HL-60 (cell line): ENCODE measurements at regions not wholly inside any gene's neighbourhood (a gene's known extent, or its start where the extent isn't known, plus 50 kb on each side); places are given as distances from the start of the nearest gene placed in this dataset.

Source experiments
- DNase-seq, 2 experiments: peaks; one replicate each; pipeline ENCODE4 v3.0.0-alpha.2; 2010 to 2020; ENCODE audit warnings: low read depth in 1 of 2, low spot score in 1 of 2
- H3K27ac ChIP-seq: fragments of 250-450 bp; sonication (Bioruptor Pico); replicated peaks from 2 replicates; pipeline ENCODE4 v1.5.1; 2020; ENCODE audit warnings: mild to moderate bottlenecking, moderate library complexity
- H3K27me3 ChIP-seq: fragments of 250-450 bp; sonication (Bioruptor Pico); 2 replicates; pipeline ENCODE4 v1.5.1; 2021; ENCODE audit warnings: mild to moderate bottlenecking, moderate library complexity; ENCODE audit not compliant: insufficient read depth, poor library complexity, severe bottlenecking
- H3K4me3 ChIP-seq: replicated peaks from 2 replicates; pipeline ENCODE4 v1.5.1; 2011; ENCODE audit warnings: mild to moderate bottlenecking, control low read depth, low read length; ENCODE audit not compliant: insufficient read depth
- GABPA ChIP-seq: IDR thresholded peaks from 2 replicates; pipeline ENCODE4 v1.6.1; 2012; ENCODE audit warnings: low read depth
- POLR2AphosphoS5 ChIP-seq: IDR thresholded peaks from 2 replicates; pipeline ENCODE4 v1.6.1; 2012; ENCODE audit warnings: low read depth
- SPI1 ChIP-seq: IDR thresholded peaks from 2 replicates; pipeline ENCODE4 v1.6.1; 2012; ENCODE audit warnings: low read depth, mild to moderate bottlenecking, borderline replicate concordance
- TF ChIP-seq, protein P1 (sequence below): IDR thresholded peaks from 2 replicates; pipeline ENCODE4 v1.6.1; 2012; ENCODE audit warnings: low read depth; ENCODE audit not compliant: insufficient replicate concordance
- TF ChIP-seq, protein P2 (sequence below): IDR thresholded peaks from one replicate; pipeline ENCODE4 v1.5.1; 2011; ENCODE audit warnings: low read length, control low read depth, inconsistent platforms; ENCODE audit not compliant: insufficient read depth

DNA sequence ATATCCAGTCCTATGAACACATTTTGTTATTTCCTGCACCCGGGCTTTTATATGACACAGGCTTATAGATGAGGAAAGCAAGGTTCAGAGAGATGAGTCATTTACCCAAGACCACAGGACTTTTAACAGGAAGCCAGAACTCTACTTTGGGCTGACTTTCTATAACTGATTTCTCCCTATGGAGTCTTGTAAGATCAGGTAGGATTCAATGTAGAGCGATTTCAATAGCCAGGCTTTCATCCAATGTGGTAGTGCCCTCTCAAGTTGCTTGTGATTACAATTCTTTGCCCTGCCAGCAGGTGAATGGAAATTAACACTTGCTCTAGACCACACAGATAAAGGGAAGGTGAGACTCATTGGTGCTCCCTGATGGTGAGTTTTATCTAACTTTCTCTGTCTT, 378.3 kb downstream of the INSC start:
- TF ChIP-seq, protein P1, sequence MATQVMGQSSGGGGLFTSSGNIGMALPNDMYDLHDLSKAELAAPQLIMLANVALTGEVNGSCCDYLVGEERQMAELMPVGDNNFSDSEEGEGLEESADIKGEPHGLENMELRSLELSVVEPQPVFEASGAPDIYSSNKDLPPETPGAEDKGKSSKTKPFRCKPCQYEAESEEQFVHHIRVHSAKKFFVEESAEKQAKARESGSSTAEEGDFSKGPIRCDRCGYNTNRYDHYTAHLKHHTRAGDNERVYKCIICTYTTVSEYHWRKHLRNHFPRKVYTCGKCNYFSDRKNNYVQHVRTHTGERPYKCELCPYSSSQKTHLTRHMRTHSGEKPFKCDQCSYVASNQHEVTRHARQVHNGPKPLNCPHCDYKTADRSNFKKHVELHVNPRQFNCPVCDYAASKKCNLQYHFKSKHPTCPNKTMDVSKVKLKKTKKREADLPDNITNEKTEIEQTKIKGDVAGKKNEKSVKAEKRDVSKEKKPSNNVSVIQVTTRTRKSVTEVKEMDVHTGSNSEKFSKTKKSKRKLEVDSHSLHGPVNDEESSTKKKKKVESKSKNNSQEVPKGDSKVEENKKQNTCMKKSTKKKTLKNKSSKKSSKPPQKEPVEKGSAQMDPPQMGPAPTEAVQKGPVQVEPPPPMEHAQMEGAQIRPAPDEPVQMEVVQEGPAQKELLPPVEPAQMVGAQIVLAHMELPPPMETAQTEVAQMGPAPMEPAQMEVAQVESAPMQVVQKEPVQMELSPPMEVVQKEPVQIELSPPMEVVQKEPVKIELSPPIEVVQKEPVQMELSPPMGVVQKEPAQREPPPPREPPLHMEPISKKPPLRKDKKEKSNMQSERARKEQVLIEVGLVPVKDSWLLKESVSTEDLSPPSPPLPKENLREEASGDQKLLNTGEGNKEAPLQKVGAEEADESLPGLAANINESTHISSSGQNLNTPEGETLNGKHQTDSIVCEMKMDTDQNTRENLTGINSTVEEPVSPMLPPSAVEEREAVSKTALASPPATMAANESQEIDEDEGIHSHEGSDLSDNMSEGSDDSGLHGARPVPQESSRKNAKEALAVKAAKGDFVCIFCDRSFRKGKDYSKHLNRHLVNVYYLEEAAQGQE, result no peak
- TF ChIP-seq POLR2AphosphoS5, result no peak
- TF ChIP-seq, protein P2, sequence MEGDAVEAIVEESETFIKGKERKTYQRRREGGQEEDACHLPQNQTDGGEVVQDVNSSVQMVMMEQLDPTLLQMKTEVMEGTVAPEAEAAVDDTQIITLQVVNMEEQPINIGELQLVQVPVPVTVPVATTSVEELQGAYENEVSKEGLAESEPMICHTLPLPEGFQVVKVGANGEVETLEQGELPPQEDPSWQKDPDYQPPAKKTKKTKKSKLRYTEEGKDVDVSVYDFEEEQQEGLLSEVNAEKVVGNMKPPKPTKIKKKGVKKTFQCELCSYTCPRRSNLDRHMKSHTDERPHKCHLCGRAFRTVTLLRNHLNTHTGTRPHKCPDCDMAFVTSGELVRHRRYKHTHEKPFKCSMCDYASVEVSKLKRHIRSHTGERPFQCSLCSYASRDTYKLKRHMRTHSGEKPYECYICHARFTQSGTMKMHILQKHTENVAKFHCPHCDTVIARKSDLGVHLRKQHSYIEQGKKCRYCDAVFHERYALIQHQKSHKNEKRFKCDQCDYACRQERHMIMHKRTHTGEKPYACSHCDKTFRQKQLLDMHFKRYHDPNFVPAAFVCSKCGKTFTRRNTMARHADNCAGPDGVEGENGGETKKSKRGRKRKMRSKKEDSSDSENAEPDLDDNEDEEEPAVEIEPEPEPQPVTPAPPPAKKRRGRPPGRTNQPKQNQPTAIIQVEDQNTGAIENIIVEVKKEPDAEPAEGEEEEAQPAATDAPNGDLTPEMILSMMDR, result no peak
- no peak for TF ChIP-seq SPI1
- no peak for TF ChIP-seq GABPA
- no peaks in the 10 kb centered on the region for H3K27me3 ChIP-seq
- no peak for DNase-seq
- no peak overlapping the region for H3K4me3 ChIP-seq
- no peak overlapping the region for H3K27ac ChIP-seq

DNA sequence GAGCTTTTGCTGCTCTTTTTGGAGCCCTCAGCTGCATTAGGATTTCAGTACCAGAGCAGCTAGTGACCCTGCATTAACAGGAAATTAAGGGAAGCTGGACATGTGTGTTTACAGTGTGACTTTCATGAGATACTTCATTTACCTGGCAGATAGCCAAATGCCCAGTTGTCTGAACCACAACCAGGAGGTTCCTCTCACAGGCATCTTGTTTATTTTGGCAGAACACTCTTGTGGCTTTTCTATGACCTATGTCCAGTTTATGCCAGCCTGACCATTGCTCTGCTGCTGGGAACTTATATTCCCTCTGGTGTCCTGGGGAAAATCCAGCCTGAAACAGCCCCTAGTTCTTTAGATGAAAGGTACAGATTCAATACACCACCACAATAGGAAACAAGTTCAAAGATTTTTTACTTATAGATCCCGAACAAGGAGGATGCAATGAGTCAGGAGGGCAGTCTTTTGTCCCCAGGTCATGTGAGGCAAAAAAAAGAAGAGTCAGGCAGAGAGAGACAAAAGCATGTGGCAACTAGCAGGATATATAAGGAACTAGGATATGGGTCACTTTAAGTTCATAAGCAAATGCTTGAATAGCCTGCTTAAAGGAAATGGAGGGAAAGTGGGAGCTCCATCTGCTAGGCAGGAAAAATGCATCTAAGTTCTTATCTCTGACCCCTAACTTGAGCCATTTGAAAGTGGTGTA, 379.3 kb downstream of the INSC start:
- peak in 1 of 2 experiments; percentile 45 for DNase-seq
- TF ChIP-seq, protein P2, result no peak
- TF ChIP-seq, protein P1, result no peak
- TF ChIP-seq POLR2AphosphoS5 (no peak), SPI1 (no peak), GABPA (no peak)
- H3K4me3 ChIP-seq, result no peak overlapping the region
- no peaks in the 10 kb centered on the region for H3K27me3 ChIP-seq
- no peak overlapping the region for H3K27ac ChIP-seq

DNA sequence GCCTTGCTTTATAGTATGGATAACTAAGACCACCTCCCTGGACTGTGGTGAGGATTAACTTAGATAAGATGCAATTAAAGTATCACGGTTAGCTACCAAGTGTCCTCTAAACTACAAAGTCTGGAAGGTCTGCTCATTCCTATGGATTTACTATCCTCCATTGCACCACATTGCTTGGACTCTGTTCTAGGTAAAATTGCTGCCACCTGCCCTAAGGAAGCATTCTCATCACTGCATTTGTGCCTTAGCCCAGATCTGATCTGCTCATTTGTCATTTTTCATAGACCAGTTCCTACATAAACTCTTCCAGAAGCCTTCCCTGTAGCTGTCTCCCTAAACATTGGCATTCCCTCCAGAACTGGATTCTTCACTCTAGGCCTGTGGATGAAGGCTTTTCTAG, 380.0 kb downstream of the INSC start:
- TF ChIP-seq, protein P2, result no peak
- TF ChIP-seq POLR2AphosphoS5, result no peak
- no peak for TF ChIP-seq SPI1
- TF ChIP-seq, protein P1, result no peak
- no peak for TF ChIP-seq GABPA
- Histone ChIP-seq H3K27me3 (no peaks in the 10 kb centered on the region), H3K4me3 (no peak overlapping the region), H3K27ac (no peak overlapping the region)
- DNase-seq, result no peak
